Colonic mucosa (tissue), 4 donors: ENCODE measurements at regions not wholly inside any gene's neighbourhood (a gene's known extent, or its start where the extent isn't known, plus 50 kb on each side); places are given as distances from the start of the nearest gene placed in this dataset.

Experiments
- DNase-seq: peaks from one replicate; pipeline ENCODE4 v3.0.0-alpha.2; 2020
- H3K27ac ChIP-seq: fragments of 200-600 bp; one replicate; pipeline ENCODE4 v1.8.0; 2021
- H3K27me3 ChIP-seq: fragments of 200-600 bp; one replicate; pipeline ENCODE4 v1.8.0; 2021
- H3K36me3 ChIP-seq: fragments of 200-600 bp; one replicate; pipeline ENCODE4 v1.8.0; 2021
- H3K4me1 ChIP-seq: fragments of 200-600 bp; one replicate; pipeline ENCODE4 v1.8.0; 2021; ENCODE audit warnings: mild to moderate bottlenecking
- H3K4me3 ChIP-seq: fragments of 200-600 bp; one replicate; pipeline ENCODE4 v1.8.0; 2021
- H3K9ac ChIP-seq, 2 donors: one replicate each; pipeline ENCODE4 v1.7.0; 2013; ENCODE audit warnings: control low read depth in 2 of 2, low read depth in 2 of 2, low read length in 2 of 2
- H3K9me3 ChIP-seq: fragments of 200-600 bp; one replicate; pipeline ENCODE4 v1.8.0; 2021
- CTCF ChIP-seq: fragments of 200-600 bp; IDR thresholded peaks from one replicate; pipeline ENCODE4 v1.8.0; 2022; ENCODE audit warnings: antibody characterized with exemption, mild to moderate bottlenecking
- intact Hi-C: fragments of 100-400 bp; cut with DNase I; formaldehyde crosslinking; loops from one replicate; pipeline ENCODE4 v1.14.1; 2022
- donor health status: healthy.
- donor health status: DM: no; HTN: no; CAD: no.
- donor health status: DM: no; HTN: no; CAD: no.

- H3K4me3 ChIP-seq = no peak overlapping the region
- H3K36me3 ChIP-seq = no peaks in the 10 kb centered on the region
- H3K27me3 ChIP-seq = no peaks in the 10 kb centered on the region
- H3K4me1 ChIP-seq = no peaks in the 10 kb centered on the region
- H3K27ac ChIP-seq = no peak overlapping the region
- DNase-seq = no peak
- no peak for TF ChIP-seq CTCF
- intact Hi-C loops = no loop called here
- H3K9ac ChIP-seq = no peak overlapping the region
- no peaks in the 10 kb centered on the region for H3K9me3 ChIP-seq
Measured at GRCh38 chr11:19442554-19442910, 201.8 kb upstream of the E2F8 start.

GRCh38 chr11:19441752-19442553 is 201.2 kb upstream of the E2F8 start:
- intact Hi-C loops = no loop called here
- H3K36me3 ChIP-seq = no peaks in the 10 kb centered on the region
- H3K9me3 ChIP-seq = no peaks in the 10 kb centered on the region
- DNase-seq = no peak
- TF ChIP-seq CTCF = no peak
- no peak overlapping the region for H3K27ac ChIP-seq
- no peak overlapping the region for H3K4me3 ChIP-seq
- no peak overlapping the region for H3K9ac ChIP-seq
- no peaks in the 10 kb centered on the region for H3K27me3 ChIP-seq
- no peaks in the 10 kb centered on the region for H3K4me1 ChIP-seq

DNA sequence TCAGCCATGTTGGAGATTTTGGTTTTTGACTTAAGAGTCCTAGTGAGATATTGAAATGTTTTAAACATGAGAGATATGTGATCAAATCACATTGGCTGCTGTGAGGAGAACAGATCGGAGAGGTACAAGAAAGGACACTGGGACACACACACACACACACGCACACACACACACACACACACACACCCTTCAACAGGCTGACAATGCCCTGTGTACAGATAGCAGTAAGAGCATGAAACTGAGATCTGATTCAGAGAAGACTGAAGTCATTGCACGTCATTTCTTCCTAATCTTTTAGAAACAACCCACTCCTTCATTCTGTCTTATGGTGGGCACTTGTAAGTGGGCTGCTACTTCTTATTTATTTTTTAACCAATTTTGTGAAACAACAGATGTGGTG is 200.5 kb upstream of the E2F8 start:
- no peaks in the 10 kb centered on the region for H3K9me3 ChIP-seq
- H3K9ac ChIP-seq = no peak overlapping the region
- DNase-seq = no peak
- no peaks in the 10 kb centered on the region for H3K4me1 ChIP-seq
- H3K27me3 ChIP-seq = no peaks in the 10 kb centered on the region
- H3K27ac ChIP-seq = no peak overlapping the region
- TF ChIP-seq CTCF = no peak
- no peak overlapping the region for H3K4me3 ChIP-seq
- no peaks in the 10 kb centered on the region for H3K36me3 ChIP-seq
- intact Hi-C loops = no loop called here

GRCh38 chr11:19437760-19438159 is 197.0 kb upstream of the E2F8 start:
- DNase-seq = no peak
- no peak overlapping the region for H3K9ac ChIP-seq
- H3K27me3 ChIP-seq = no peaks in the 10 kb centered on the region
- TF ChIP-seq CTCF = no peak
- no peak overlapping the region for H3K4me3 ChIP-seq
- no peak overlapping the region for H3K27ac ChIP-seq
- intact Hi-C loops = no loop called here
- H3K36me3 ChIP-seq = no peaks in the 10 kb centered on the region
- no peaks in the 10 kb centered on the region for H3K4me1 ChIP-seq
- no peaks in the 10 kb centered on the region for H3K9me3 ChIP-seq

DNA sequence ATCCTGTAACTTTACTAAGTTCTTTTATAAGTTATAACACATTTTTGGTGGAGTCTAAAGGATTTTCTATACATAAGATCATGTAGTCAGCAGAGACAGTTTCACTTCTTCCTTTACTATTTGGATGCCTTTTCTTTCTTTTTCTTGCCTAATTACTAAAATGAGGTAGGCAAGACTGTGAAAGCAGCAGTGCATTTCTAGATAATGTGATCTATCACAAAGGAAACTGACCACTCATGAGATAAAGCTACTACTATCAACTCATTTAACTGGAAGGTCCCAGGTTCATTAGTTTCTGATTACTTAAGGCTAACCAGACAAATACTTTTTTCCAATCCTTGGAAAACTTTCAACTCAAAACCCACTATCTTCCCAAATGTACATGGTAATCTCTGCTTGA is 196.2 kb upstream of the E2F8 start:
- no peak overlapping the region for H3K9ac ChIP-seq
- H3K4me3 ChIP-seq = no peak overlapping the region
- no peak overlapping the region for H3K27ac ChIP-seq
- H3K36me3 ChIP-seq = no peaks in the 10 kb centered on the region
- H3K9me3 ChIP-seq = no peaks in the 10 kb centered on the region
- H3K27me3 ChIP-seq = no peaks in the 10 kb centered on the region
- intact Hi-C loops = no loop called here
- no peak for TF ChIP-seq CTCF
- DNase-seq = no peak
- no peaks in the 10 kb centered on the region for H3K4me1 ChIP-seq
